GM19099 (cell line): ENCODE measurements at regions not wholly inside any gene's neighbourhood (a gene's known extent, or its start where the extent isn't known, plus 50 kb on each side); places are given as distances from the start of the nearest gene placed in this dataset.
A peak's percentile ranks its signal among the peaks of the same experiment; 100 is the strongest.

Source experiments
- POLR2A ChIP-seq: IDR thresholded peaks from 3 replicates; pipeline ENCODE4 v1.6.1; 2011; ENCODE audit warnings: low read depth; ENCODE audit not compliant: insufficient read length; ENCODE audit errors: extremely low read depth

DNA sequence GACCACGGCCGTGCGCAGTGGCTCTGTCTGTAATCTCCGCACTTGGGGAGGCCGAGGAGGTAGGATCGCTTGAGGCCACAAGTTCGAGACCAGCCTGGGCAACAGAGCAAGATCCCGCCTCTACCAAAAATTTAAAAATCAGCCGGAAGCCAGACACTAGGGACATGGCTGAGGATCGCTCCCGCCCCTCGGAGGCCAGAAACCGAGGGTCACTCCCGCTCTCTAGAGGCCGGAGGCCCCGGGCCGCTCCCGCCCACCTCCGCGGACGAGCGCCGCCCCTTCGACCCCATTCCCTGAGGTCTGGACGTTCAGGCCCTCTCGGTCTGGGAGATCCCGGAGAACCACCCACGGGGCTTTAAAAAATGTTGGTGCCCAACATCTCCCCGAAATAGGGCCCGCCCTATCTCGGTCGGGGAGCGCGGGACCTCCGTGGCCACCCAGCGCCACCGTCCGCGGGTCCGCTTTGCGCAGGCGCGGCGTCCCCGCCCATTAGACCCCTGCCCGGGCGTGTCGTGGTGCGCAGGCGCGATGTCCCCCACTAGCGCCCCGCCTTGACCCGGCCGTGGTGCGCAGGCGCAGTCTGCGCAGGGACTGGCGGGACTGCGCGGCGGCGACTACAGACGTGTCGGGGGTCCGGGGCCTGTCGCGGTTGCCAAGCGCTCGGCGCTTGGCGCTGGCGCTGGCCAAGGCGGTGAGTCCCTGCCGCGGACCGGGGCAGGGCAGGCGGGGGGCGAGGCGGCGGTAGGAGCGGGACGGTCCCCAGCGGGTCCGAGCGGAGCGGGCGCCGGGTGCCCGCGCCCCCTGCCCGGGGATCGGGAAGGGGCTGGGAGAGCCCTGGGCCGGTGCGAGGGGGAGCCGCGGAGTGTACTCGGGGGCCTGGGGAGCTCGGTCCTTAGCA is 63.1 kb upstream of the MUC20 start:
- TF ChIP-seq POLR2A = peak; percentile 52
